ENCODE measurements at regions not wholly inside any gene's neighbourhood (a gene's known extent, or its start where the extent isn't known, plus 50 kb on each side); places are given as distances from the start of the nearest gene placed in this dataset.
"Not testable (repeated sequence)": the region's sequence is repeated elsewhere in the genome, so short reads cannot be mapped to it uniquely, and the experiment has no call there.

DNA sequence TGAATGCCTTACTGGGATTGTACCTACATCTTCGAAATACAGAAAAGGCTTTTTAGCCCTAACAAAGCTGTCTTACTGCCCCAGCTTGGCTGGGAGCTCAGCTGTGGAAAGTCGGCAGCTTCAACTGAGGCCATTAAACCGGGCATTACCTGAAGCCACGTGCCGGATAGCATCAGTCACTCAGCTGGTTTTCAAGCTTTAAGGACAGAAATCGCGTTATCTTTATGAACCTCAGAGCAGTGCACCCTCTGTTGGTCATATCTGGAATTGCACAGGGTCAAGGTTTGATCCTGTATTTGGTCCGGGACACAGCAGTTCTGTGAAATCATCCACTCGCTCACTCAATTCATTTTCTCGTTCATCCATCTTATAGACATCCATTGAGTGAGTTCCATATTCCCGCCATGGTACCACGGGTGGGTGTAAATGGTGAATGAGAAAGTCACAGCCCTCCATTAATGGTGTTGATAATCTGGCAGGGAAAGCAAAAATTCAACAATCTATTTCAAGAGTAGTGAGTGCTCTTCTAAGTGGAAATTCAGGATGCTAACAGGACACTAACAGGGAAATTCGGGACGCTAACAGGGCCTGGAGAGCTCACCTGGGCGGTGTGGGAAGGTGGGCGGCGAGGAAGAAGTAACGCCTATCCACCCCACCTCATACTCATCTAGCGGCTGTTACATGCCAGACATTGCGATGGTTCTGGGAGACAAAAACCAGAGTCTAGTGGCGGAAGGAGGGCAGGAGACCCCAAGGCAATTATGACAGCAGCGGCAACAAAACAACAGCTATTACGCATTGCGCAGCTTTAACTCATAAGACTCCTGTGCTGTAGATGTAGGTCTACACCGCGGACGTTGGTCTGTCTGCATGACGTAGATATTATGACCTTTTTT is 60.6 kb upstream of the TCL1A start:
- TF ChIP-seq, protein P1, sequence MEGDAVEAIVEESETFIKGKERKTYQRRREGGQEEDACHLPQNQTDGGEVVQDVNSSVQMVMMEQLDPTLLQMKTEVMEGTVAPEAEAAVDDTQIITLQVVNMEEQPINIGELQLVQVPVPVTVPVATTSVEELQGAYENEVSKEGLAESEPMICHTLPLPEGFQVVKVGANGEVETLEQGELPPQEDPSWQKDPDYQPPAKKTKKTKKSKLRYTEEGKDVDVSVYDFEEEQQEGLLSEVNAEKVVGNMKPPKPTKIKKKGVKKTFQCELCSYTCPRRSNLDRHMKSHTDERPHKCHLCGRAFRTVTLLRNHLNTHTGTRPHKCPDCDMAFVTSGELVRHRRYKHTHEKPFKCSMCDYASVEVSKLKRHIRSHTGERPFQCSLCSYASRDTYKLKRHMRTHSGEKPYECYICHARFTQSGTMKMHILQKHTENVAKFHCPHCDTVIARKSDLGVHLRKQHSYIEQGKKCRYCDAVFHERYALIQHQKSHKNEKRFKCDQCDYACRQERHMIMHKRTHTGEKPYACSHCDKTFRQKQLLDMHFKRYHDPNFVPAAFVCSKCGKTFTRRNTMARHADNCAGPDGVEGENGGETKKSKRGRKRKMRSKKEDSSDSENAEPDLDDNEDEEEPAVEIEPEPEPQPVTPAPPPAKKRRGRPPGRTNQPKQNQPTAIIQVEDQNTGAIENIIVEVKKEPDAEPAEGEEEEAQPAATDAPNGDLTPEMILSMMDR (IDR thresholded peaks at IDR 0.05; ENCODE audit: low read depth, low read length) = peak; percentile 74
- no peak overlapping the region for H3K4me3 ChIP-seq (replicated peaks in 1 of 2; ENCODE audit: low read depth in 2 of 2, low read length in 2 of 2)
- DNase-seq (ENCODE audit: low read depth in 2 of 2) = peak; percentile 32 to 54

DNA sequence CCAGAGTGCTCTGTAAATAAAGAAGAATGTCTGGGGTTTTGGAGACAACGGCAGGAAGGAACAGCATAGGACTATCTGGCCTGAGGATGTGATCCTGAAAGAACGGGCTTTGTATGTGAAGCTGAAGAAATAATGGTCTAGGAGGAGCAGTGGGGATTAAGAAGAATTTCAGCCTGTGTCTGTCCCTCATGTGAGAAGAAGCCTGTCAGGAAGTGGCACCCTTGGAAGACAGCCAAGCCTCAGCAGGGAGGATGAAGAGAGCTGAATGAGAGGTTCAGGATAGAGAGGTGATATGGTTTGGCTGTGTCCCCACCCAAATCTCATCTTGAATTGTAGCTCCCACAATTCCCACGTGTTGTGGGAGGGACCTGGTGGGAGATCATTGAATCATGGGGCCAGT is 56.9 kb upstream of the TCL1A start:
- TF ChIP-seq, protein P1 (IDR thresholded peaks at IDR 0.05; ENCODE audit: low read depth, low read length) = no peak
- DNase-seq (ENCODE audit: low read depth in 2 of 2) = no peak
- H3K4me3 ChIP-seq (replicated peaks in 1 of 2; ENCODE audit: low read depth in 2 of 2, low read length in 2 of 2) = no peak overlapping the region

DNA sequence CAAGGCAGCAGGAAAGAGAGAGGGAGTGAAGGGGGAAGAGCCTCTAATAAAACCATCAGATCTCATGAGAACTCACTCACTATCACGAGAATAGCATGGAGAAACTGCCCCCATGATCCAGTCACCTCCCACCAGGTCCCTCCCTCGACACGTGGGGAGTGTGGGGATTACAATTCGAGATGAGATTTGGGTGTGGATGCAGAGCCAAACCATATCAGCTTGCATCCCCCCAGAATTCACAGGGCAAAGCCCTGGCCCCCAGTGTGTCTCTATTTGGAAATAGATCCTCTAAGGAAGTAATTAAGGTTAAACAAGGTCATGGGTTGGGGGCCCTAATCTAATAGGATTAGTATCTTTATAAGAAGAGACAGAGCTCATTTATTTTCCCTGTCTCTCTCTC is 56.1 kb upstream of the TCL1A start:
- H3K4me3 ChIP-seq (replicated peaks in 1 of 2; ENCODE audit: low read depth in 2 of 2, low read length in 2 of 2) = no peak overlapping the region
- TF ChIP-seq, protein P1 (IDR thresholded peaks at IDR 0.05; ENCODE audit: low read depth, low read length) = no peak
- no peak for DNase-seq (ENCODE audit: low read depth in 2 of 2)

DNA sequence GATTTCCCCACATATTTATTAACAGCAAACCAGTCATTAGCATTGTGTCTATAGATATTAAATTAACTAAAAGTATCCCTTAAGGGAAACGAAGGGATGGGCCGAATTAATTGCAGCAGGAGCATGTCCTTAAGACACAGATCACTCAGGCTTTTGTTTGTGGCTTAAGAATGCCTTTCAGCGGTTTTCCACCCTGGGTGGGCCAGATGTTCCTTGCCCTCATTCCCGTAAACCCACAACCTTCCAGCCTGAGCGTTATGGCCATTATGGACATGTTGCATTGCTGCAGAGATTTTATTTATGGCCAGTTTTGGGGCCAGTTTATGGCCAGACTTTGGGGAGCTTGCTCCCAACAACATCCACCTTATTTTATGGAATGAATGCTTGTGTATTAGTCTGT is 55.5 kb upstream of the TCL1A start:
- DNase-seq (ENCODE audit: low read depth in 2 of 2); H3K4me3 ChIP-seq (replicated peaks in 1 of 2; ENCODE audit: low read depth in 2 of 2, low read length in 2 of 2): not testable (repeated sequence)

DNA sequence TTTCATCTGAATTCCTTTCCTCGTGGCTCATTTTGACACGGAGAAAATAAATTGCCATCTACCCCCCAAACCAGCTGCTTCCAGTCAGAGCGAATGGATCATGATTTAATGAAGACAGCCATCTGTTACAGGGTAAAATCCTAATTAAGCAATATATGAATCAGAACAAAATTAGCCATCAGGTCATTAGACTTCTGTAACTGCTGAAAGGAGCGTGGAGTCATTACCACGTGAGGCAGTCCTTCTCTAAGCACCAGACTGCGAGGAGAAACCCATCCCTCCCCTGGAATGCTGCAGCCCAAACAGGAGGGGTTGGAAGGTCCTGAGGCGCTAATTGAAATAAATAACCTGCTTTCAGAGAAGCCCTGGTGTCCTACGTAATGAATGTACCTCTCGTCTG is 51.1 kb upstream of the TCL1A start:
- no peak for DNase-seq (ENCODE audit: low read depth in 2 of 2)
- TF ChIP-seq, protein P1 (IDR thresholded peaks at IDR 0.05; ENCODE audit: low read depth, low read length) = no peak
- H3K4me3 ChIP-seq (replicated peaks in 1 of 2; ENCODE audit: low read depth in 2 of 2, low read length in 2 of 2) = no peak overlapping the region

DNA sequence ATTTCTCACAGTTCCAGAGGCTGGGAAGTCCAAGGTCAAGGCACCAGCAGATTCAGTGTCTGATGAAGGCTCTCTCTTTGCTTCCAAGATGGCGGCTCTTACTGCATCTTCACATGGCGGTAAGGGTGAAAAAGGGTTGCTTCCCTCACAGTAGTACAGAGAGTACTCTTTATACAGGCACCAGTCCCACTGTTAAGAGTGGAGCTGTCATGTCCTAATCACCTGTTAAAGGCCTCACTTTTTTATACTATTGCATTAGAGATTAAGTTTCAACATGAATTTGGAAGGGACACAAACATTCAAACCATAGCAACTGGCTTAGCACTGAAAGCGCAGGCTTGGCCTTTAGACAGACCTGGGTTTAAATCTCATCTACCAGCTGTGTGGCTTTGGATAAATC is 50.0 kb upstream of the TCL1A start:
- H3K4me3 ChIP-seq (replicated peaks in 1 of 2; ENCODE audit: low read depth in 2 of 2, low read length in 2 of 2) = no peak overlapping the region
- TF ChIP-seq, protein P1 (IDR thresholded peaks at IDR 0.05; ENCODE audit: low read depth, low read length) = no peak
- DNase-seq (ENCODE audit: low read depth in 2 of 2) = no peak

Data from cardiac fibroblast (primary cell).